Muscle of back (tissue), 3 donors: ENCODE measurements at regions not wholly inside any gene's neighbourhood (a gene's known extent, or its start where the extent isn't known, plus 50 kb on each side); places are given as distances from the start of the nearest gene placed in this dataset.
A peak's percentile ranks its signal among the peaks of the same experiment; 100 is the strongest.

Experiments used
- DNase-seq, 3 donors: peaks; one replicate each; pipeline versions ENCODE4 v3.0.0 to v3.0.0-alpha.2; 2013

GRCh38 chr5:38207343-38207742 lies 51.0 kb upstream of the EGFLAM start:
- no peak for DNase-seq

GRCh38 chr5:38202741-38203140 lies 55.6 kb upstream of the EGFLAM start:
- DNase-seq: peak in 1 of 3 donors; percentile 18

- no peak for DNase-seq
Observed at GRCh38 chr5:38200872-38201557, 57.3 kb upstream of the EGFLAM start.

DNA sequence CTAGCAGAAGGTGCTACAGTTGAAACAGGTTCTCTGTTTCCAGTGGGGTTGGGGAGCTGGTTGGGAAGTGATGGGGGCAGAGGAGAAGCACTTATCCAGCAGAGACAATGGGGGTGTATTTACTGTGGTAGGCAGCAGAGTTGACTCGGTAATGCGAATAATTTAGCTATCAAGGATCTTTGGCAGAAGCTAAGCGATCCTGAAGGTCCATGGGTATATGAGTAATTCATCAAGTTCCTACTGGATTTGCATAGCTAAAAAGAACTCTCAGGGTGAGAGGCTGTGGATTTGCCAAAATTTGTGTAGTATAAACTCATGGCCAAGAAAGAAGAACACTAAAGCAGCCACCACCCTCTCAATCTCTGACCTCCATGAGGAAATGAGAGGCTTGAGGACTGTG lies 61.2 kb upstream of the EGFLAM start:
- DNase-seq: no peak

- peak; percentile 43 to 73 (median 67) for DNase-seq
Observed at GRCh38 chr5:38193015-38193581, 65.3 kb upstream of the EGFLAM start.

- DNase-seq: no peak
Observed at GRCh38 chr5:38191693-38192092, 66.7 kb upstream of the EGFLAM start.

DNA sequence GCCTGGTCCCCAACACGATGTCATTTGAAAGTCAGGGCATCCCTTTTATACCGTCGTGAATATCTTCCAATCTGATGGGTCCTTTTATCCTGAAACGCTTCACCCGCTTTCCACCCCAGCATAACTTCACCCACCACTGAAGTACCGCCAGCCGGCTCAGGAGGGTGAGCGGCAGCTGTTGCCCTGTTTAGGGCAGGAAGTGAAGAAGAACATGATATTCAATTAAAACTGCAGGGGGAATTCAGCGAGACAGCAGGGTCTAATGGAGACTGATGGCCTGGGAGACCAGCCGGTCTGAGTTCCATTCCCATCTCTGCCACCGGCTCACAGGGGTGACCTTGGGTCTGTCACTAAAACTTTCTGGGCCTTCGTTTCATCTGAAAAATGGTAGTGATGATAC lies 68.2 kb upstream of the EGFLAM start:
- DNase-seq: no peak

GRCh38 chr5:38189081-38189504 lies 69.3 kb upstream of the EGFLAM start:
- DNase-seq: no peak

DNA sequence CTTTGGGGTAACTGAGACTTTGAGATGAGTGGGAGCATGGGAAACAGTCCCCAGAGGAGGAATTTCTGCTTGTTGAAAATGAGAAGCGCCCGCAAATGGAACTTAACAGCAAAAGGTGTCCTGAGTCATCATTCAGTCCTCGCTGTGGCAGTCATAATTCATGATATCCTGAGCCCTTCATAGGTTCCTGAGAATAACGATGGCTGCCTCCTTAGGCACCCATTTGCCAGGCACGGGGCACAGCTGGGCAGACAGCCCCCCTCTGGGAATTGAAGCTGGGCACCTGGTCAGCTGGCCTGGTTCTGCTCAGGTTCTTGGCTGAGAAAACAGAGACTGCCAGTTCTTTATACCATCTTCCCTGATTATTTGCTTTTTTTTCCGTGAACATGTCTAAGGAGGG lies 69.8 kb upstream of the EGFLAM start:
- no peak for DNase-seq

- DNase-seq: no peak
Observed at GRCh38 chr5:38187532-38187931, 70.8 kb upstream of the EGFLAM start.

DNA sequence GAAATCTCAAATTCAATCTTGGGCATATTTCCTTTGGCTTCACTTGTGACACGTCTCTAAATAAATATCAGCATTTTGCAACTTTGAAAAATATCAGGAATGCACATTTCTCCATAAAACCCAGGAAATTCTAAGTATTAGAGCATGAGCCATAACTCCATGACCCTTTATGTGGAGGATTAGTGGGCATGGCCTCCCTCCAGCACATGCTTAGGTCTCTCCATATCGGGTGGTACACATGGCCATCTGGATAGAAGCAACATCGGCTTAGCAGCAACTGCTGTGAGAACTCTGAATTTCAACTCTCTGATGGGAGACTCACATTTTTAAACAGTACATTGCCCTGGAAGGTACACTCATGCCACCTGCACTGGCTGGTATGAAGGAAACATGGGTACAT lies 73.7 kb upstream of the EGFLAM start:
- no peak for DNase-seq

DNA sequence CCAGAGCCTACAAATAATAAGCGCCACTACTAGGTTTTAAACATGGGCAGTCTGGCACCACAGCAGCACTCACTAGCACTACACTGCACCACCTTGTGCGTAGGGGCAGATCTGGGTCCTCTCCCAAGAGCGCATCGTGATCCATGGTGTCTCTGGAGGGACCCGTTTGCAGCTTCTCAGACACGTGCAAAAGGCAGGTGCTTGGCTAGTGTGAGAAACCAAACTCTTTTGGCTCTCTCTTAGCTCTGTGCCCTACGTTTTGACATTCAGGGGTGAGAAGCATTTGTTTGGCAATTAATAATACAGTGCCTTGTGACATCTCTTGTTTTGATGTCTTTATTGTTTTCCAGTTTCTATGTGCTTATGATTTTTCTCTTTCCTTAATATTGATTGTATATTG lies 75.4 kb upstream of the EGFLAM start:
- DNase-seq: no peak

- DNase-seq: no peak
Observed at GRCh38 chr5:38168029-38168428, 90.3 kb upstream of the EGFLAM start.

DNA sequence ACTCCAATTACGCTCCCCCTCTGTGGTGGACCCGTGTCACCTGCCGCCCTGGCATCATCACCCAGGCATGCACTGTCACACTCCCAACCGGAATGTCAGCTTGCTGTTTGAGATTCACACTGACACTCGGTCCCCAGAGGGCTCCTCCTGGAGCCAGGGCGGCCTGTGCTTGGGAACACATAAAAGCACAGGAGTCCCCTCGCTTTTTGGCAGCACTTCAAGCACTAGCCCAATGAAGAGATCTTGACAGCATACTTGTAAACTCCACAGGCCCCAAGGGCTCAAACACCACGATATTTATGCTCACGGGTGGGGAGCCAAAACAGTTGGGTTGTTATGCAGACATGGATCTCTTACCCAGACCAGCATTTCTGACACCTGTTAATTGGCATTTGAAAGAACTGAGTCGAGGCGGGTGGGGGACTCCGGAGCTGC lies 90.8 kb upstream of the EGFLAM start:
- DNase-seq: peak; percentile 25 to 70 (median 56)

- DNase-seq: no peak
Observed at GRCh38 chr5:38166832-38167231, 91.5 kb upstream of the EGFLAM start.

GRCh38 chr5:38165435-38165834 lies 92.9 kb upstream of the EGFLAM start:
- DNase-seq: no peak

GRCh38 chr5:38164776-38165399 lies 93.5 kb upstream of the EGFLAM start:
- DNase-seq: no peak

GRCh38 chr5:38163636-38164237 lies 94.6 kb upstream of the EGFLAM start:
- no peak for DNase-seq

DNA sequence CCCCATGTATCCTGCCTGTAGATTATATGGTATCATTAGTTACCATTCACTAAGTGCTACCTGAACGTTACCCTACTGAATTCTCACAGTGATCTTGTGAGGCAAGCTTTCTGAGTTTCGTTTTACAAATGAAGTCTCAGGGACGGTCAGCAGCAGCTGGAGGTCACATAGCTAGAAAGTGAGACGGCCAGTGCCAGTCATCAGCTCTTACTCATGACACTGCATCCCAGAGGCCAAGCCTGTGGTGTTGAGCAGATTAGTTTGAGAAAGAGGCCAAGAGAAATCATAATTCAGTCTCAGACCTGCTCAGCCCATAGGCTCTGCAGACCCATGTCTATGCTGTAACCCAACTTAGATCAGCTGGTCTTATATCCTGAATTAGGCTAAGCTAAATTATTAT lies 95.7 kb upstream of the EGFLAM start:
- DNase-seq: no peak

- DNase-seq: no peak
Observed at GRCh38 chr5:38157024-38157423, 101.3 kb upstream of the EGFLAM start.

- DNase-seq: no peak
Observed at GRCh38 chr5:38154615-38155204, 103.6 kb upstream of the EGFLAM start.

GRCh38 chr5:38151878-38152277 lies 106.5 kb upstream of the EGFLAM start:
- no peak for DNase-seq

GRCh38 chr5:38149815-38150195 lies 108.6 kb upstream of the EGFLAM start:
- no peak for DNase-seq
